Mesenteric fat pad (tissue), 1 donor: ENCODE measurements at regions not wholly inside any gene's neighbourhood (a gene's known extent, or its start where the extent isn't known, plus 50 kb on each side); places are given as distances from the start of the nearest gene placed in this dataset.

ENCODE experiments used
- DNase-seq: peaks from one replicate; pipeline ENCODE4 v3.0.0-alpha.2; 2020; ENCODE audit warnings: low spot score
- donor health status: DM: yes; HTN: yes; CAD: no.

DNA sequence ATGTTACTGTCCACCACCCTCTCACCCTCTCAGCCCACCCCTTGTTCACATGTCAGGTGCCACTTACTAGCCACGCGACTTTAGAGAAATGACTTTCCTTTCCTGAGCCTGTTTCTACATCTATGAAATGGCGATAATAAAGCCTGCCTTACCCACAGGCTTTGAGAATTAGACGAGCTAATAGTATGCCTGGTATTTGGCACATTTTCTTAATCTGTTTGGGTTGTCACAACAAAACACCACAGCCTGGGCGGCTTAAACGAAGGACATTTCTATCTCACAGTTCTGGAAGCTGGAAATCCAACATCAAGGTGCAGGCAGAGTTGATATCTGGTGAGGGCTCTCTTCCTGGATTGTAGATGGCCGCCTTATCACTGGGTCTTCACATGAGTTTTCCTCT is 273.9 kb upstream of the FMN2 start:
- DNase-seq, result no peak

GRCh38 chr1:239819096-239819495 is 272.6 kb upstream of the FMN2 start:
- DNase-seq, result no peak

DNA sequence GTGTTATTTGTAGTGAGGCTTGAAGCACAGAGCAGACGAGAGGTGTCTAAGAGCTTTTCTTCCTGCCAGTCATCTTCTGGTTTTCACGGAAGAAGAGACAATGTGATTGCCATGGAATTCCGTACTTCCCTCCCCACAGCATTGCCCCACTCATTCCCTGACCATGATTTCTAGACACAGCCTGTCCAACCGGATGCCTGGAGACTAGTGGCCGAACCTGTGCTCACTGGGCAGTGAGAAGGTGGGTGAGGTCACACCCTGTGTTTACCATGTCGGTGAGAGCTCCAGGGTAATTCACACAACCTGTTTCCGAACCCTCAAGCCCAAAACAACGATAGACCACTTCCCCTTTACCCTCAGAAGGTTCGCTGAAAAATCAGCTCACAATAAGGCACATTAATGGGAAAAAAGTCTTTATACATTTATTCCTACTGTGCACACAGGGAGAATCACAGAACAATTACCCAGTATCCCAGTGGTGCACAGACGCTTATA is 271.9 kb upstream of the FMN2 start:
- no peak for DNase-seq

DNA sequence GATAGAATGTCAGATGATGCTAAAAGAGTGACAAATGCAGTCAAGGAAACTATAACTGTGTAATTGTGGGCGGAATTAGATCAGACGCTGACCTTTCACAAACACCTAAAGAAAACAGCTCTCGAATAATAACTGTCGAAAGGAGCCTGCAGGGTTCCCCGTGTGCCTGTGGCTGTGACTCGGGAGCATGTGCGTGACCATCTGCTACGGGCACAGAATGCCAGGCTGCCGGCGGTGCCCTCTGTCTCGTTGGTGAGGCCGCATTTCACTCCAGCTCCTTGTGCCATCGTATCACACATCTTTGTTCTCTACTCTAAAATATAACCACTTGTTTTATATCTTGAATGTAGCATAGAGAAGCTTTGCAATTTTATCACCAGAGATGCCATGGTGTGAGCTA is 267.8 kb upstream of the FMN2 start:
- DNase-seq, result no peak

- no peak for DNase-seq
Measured at GRCh38 chr1:239826211-239826610, 265.5 kb upstream of the FMN2 start.

- no peak for DNase-seq
Measured at GRCh38 chr1:239826736-239827135, 264.9 kb upstream of the FMN2 start.

GRCh38 chr1:239829535-239829934 is 262.1 kb upstream of the FMN2 start:
- DNase-seq, result no peak

- no peak for DNase-seq
Measured at GRCh38 chr1:239831577-239832355, 259.9 kb upstream of the FMN2 start.

- no peak for DNase-seq
Measured at GRCh38 chr1:239833723-239834122, 258.0 kb upstream of the FMN2 start.

DNA sequence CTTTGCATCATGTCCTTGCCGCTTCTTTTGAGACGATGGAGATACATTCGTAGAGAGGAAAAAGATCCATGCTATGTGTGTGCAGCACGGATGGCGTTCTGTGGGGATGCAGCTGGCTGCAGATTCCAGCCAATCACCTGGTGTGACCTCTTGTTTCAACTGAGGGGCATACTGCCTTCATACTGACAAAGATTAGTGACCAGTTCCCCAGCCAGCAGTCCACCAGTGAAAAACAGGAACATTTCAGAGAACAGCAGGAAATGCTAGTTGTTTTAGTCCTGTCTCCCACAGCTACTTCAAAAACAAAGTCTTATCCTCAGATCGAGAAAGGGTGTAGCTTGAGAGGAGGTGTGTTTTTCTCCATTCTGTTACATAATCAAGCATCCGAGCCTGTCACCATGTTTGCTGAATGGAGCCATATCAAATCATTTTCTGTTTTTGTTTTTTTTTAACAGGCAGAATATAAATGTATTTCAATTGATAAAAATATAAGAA is 255.7 kb upstream of the FMN2 start:
- DNase-seq, result no peak

GRCh38 chr1:239840336-239840735 is 251.3 kb upstream of the FMN2 start:
- DNase-seq, result no peak

DNA sequence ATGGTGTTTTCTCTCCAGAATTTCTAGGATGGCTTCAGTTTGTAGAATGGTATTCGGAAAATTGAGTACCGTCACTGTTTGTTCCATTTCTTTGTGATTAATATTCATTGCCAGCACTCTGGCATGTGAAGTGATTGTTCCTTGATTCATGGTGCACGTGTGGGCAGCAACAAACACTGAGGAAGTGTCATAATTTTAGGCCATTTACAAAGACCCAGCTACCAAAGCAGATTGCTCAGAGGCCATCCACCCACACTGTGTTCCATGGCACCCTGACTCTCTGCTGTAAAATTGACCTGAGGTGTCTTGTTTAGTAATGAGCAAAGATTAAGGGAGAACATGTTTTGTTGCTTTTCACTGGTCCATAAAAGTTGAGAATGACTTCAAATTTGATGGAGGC is 250.9 kb upstream of the FMN2 start:
- DNase-seq, result no peak

- DNase-seq, result no peak
Measured at GRCh38 chr1:239841631-239842030, 250.1 kb upstream of the FMN2 start.

GRCh38 chr1:239843541-239843940 is 248.1 kb upstream of the FMN2 start:
- no peak for DNase-seq

- DNase-seq, result no peak
Measured at GRCh38 chr1:239844833-239845232, 246.8 kb upstream of the FMN2 start.

DNA sequence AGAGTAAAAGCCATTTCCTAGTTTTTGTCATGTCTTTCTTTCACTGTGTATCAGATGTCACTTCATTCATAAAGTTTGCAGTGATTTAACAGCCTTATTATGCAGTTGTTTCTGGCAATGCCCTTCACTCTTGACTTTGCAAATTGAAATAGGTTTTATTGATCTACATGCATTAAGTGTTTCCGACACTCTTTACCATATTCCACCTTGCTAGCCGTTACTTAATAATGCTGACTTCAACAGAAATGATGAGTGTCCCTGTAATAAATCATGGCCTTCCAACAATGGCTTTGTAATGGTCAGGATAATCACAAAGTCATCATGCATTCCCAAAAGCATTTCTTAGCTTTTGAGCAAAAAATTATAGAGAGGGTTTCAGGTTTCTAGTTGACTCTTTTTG is 236.8 kb upstream of the FMN2 start:
- DNase-seq, result no peak

GRCh38 chr1:239856067-239856466 is 235.6 kb upstream of the FMN2 start:
- no peak for DNase-seq

GRCh38 chr1:239856924-239857323 is 234.8 kb upstream of the FMN2 start:
- no peak for DNase-seq

GRCh38 chr1:239858057-239858456 is 233.6 kb upstream of the FMN2 start:
- DNase-seq, result no peak

DNA sequence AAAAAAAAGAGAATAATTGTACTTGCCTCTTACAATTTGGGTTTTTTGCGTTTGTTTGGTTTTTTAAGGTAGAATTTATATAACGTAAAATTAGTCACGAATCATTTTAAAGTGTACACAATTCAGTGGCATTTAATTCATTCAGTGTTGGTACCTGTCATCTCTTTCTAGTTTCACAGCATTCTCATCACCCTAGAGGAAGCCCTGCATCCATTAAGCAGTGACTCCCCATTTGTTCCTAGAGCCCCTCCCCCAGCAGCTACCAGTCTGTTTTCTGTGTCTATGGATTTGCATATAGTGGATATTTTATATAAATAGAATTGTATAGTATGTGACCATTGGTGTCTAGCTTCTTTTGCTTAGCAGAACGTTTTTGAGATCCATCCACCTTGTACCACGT is 233.2 kb upstream of the FMN2 start:
- no peak for DNase-seq

DNA sequence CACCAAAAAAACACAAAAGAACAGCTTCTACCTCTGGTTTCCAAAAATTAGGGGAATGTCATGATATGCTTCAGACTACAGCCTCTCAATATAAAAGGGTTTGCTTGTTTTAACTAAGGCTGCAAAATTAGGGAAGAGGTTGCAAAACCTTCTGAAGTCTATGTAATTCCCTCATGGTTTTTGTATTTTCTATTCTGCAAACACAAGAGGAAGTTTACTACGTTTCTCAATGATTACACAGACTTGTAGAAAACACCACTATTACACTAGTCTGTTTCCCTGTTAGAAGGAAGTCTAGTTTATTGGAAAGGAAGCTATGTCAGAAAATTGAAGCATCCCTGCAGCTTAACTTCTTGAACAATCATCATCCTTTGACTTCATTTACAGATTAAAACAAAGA is 229.7 kb upstream of the FMN2 start:
- no peak for DNase-seq

DNA sequence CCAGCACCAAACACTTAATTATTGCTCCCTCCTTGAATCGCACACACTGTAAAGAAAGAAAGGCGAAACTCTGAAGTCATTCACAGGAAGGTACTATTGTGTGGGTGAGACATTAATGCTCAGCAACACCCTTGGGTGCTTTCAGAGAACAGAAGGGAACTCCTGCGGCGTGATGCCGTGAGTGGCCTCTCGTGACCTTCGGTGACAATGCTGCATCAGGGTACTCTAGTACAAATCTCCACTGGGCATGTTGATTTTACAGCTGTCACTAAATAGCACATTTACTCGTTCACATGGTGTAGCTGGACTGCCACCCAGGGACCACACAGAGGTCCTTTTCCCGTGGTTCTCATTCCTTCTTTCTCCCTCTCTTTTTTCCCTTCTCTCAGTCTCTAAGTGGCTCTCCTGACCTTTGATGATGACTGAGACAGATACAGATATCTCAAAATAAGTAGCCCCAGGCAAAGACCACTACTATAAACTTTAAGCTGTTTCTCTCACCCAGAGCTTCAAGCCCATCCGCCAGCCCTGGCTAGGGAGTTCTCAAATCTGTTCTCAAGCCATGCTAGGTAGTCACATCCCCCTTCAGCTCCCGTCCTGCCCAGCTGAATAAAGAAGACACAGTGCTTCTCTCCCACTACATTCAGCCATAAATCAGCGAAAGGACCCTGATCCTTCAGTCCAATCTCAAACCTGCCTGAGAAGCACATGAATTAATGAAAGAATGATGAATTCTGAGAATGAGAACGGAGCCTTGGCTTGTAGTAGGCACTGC is 223.4 kb upstream of the FMN2 start:
- DNase-seq, result no peak

GRCh38 chr1:239870194-239870593 is 221.5 kb upstream of the FMN2 start:
- DNase-seq, result no peak
